Osteoblast (primary cell): ENCODE measurements at regions not wholly inside any gene's neighbourhood (a gene's known extent, or its start where the extent isn't known, plus 50 kb on each side); places are given as distances from the start of the nearest gene placed in this dataset.

Experiments
- DNase-seq: peaks from one replicate; pipeline ENCODE4 v3.0.0; 2011; ENCODE audit warnings: low spot score, mixed read lengths; ENCODE audit not compliant: insufficient read length; ENCODE audit errors: missing footprints
- H2AFZ ChIP-seq: 2 replicates; pipeline ENCODE4 v1.6.0; 2011; ENCODE audit warnings: mild to moderate bottlenecking, low read length
- H3K27ac ChIP-seq: 2 replicates; pipeline ENCODE4 v1.5.1; 2011; ENCODE audit warnings: mild to moderate bottlenecking, low read depth, low read length, moderate library complexity
- H3K27me3 ChIP-seq: 2 replicates; pipeline ENCODE4 v1.6.0; 2012; ENCODE audit warnings: mild to moderate bottlenecking, control low read depth, inconsistent platforms, low read length, moderate library complexity; ENCODE audit not compliant: insufficient read depth
- H3K36me3 ChIP-seq: 2 replicates; pipeline ENCODE4 v1.5.1; 2011; ENCODE audit warnings: mild to moderate bottlenecking, low read length, control low read depth, moderate library complexity; ENCODE audit not compliant: insufficient read depth
- H3K4me1 ChIP-seq: 2 replicates; pipeline ENCODE4 v1.5.1; 2011; ENCODE audit warnings: mild to moderate bottlenecking, low read length, control low read depth, moderate library complexity; ENCODE audit not compliant: insufficient read depth
- H3K4me2 ChIP-seq: 2 replicates; pipeline ENCODE4 v1.6.0; 2011; ENCODE audit warnings: mild to moderate bottlenecking, low read length; ENCODE audit not compliant: insufficient read depth
- H3K4me3 ChIP-seq: fragments of 200-600 bp; sonication (generic); 3 replicates; pipeline ENCODE4 v1.5.1; 2012; ENCODE audit warnings: mild to moderate bottlenecking, low read length, inconsistent platforms; ENCODE audit not compliant: insufficient read depth
- H3K79me2 ChIP-seq: 2 replicates; pipeline ENCODE4 v1.6.0; 2012; ENCODE audit warnings: mild to moderate bottlenecking, low read length, control low read depth, inconsistent platforms; ENCODE audit not compliant: insufficient read depth
- H3K9me3 ChIP-seq: 2 replicates; pipeline ENCODE4 v1.5.1; 2011; ENCODE audit warnings: low read depth, low read length, control low read depth
- H4K20me1 ChIP-seq: 2 replicates; pipeline ENCODE4 v1.6.0; 2012; ENCODE audit warnings: mild to moderate bottlenecking, low read length, control low read depth; ENCODE audit not compliant: insufficient read depth
- CTCF ChIP-seq: IDR thresholded peaks from 2 replicates; pipeline ENCODE4 v1.5.1; 2011; ENCODE audit warnings: mild to moderate bottlenecking, low read depth, low read length, moderate library complexity; ENCODE audit errors: extremely low read depth

DNA sequence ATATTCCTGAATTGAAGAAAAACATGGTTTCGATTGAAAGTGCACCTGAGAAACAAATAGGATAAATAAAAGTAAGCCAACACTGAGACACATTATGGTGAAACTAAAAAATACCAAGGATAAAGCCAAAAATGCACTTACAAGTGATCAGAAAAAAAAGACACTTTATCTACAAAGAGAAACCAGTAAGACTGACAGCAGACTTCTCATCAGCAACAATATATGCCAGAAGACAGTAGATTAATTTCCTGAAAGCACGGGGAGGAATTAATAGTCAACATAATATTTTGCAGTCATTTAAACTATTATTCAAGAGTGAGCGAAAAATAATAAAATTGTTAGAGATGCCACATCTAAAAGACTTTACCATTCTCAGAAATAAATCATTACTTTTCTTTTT is 172.7 kb upstream of the MAST4 start:
- Histone ChIP-seq H3K4me1 (no peaks in the 10 kb centered on the region), H3K9me3 (no peaks in the 10 kb centered on the region), H3K4me2 (no peak overlapping the region), H3K36me3 (no peaks in the 10 kb centered on the region), H2AFZ (no peak overlapping the region), H3K79me2 (no peaks in the 10 kb centered on the region), H3K27me3 (no peaks in the 10 kb centered on the region), H3K27ac (no peak overlapping the region), H4K20me1 (no peaks in the 10 kb centered on the region), H3K4me3 (no peak overlapping the region)
- no peak for TF ChIP-seq CTCF
- DNase-seq = no peak

GRCh38 chr5:66425842-66426241 is 170.4 kb upstream of the MAST4 start:
- Histone ChIP-seq H3K79me2 (no peaks in the 10 kb centered on the region), H3K9me3 (no peaks in the 10 kb centered on the region)
- TF ChIP-seq CTCF = no peak

GRCh38 chr5:66426259-66427138 is 169.7 kb upstream of the MAST4 start:
- no peaks in the 10 kb centered on the region for H3K4me1 ChIP-seq
- H3K4me2 ChIP-seq = peak overlapping the region; percentile 41
- H3K79me2 ChIP-seq = no peaks in the 10 kb centered on the region
- no peak for TF ChIP-seq CTCF
- H3K4me3 ChIP-seq = no peak overlapping the region
- no peak for DNase-seq
- H3K27me3 ChIP-seq = no peaks in the 10 kb centered on the region
- H3K36me3 ChIP-seq = no peaks in the 10 kb centered on the region
- H3K27ac ChIP-seq = no peak overlapping the region
- H4K20me1 ChIP-seq = no peaks in the 10 kb centered on the region
- no peaks in the 10 kb centered on the region for H3K9me3 ChIP-seq
- peak overlapping the region; percentile 79 for H2AFZ ChIP-seq

More at GRCh38 chr5:66425842-66426241, 170.4 kb upstream of the MAST4 start:
- Histone ChIP-seq H4K20me1 (no peaks in the 10 kb centered on the region), H3K4me2 (no peak overlapping the region), H3K27me3 (no peaks in the 10 kb centered on the region), H3K4me1 (no peaks in the 10 kb centered on the region), H3K4me3 (no peak overlapping the region), H3K27ac (no peak overlapping the region), H2AFZ (peak overlapping the region; percentile 38), H3K36me3 (no peaks in the 10 kb centered on the region)
- no peak for DNase-seq

- Histone ChIP-seq H4K20me1 (no peaks in the 10 kb centered on the region), H3K27ac (no peak overlapping the region), H3K4me2 (peak overlapping the region; percentile 41), H3K79me2 (no peaks in the 10 kb centered on the region), H3K9me3 (no peaks in the 10 kb centered on the region), H2AFZ (peak overlapping the region; percentile 79), H3K27me3 (no peaks in the 10 kb centered on the region), H3K4me3 (no peak overlapping the region), H3K4me1 (no peaks in the 10 kb centered on the region), H3K36me3 (no peaks in the 10 kb centered on the region)
- peak; percentile 13 for DNase-seq
- TF ChIP-seq CTCF = no peak
These were observed 169.1 kb upstream of the MAST4 start for GRCh38 chr5:66427139-66427442.
